IMR-90 (cell line): ENCODE measurements at regions not wholly inside any gene's neighbourhood (a gene's known extent, or its start where the extent isn't known, plus 50 kb on each side); places are given as distances from the start of the nearest gene placed in this dataset.

Experiments used
- ATAC-seq: fragments of 200-7000 bp; cut with Tn5 transposase; 2 replicates; pipeline ENCODE4 v1.9.1; 2020; ENCODE audit warnings: low read depth, mild to moderate bottlenecking, moderate library complexity
- BruUV-seq: library from RNA; stranded (reverse); fragments of 400-500 nt; replicated peaks from 2 replicates; lab custom pipeline; 2021; lab: Mats Ljungman, UMichigan
- CTCF ChIA-PET: fragments of 300-600 bp; formaldehyde crosslinking; extraction: SDS; loops from one replicate; lab custom pipeline; 2021; ENCODE audit warnings: antibody characterized with exemption; lab: Yijun Ruan, JAX
- POLR2A ChIA-PET: fragments of 300-600 bp; sonication (Branson Sonifier 250); formaldehyde crosslinking; loops from one replicate; lab custom pipeline; 2022; ENCODE audit warnings: antibody characterized with exemption; ENCODE audit not compliant: unreplicated experiment; lab: Charles Lee
- DNase-seq: peaks from one replicate; pipeline ENCODE4 v3.0.0; 2013
- H2AFZ ChIP-seq: replicated peaks from 2 replicates; pipeline ENCODE3; 2013; ENCODE audit warnings: low read length, mild to moderate bottlenecking; ENCODE audit not compliant: poor library complexity
- H2AK5ac ChIP-seq: 2 replicates; pipeline ENCODE4 v1.6.1; 2013; ENCODE audit warnings: low read depth, low read length, inconsistent platforms
- H2AK9ac ChIP-seq: replicated peaks from 2 replicates; pipeline ENCODE3; 2013; ENCODE audit warnings: mild to moderate bottlenecking, low read depth, low read length, moderate library complexity; ENCODE audit not compliant: poor library complexity
- H2BK120ac ChIP-seq: 2 replicates; pipeline ENCODE4 v1.6.1; 2013; ENCODE audit warnings: low read depth, low read length, inconsistent platforms
- H2BK15ac ChIP-seq: 3 replicates; pipeline ENCODE4 v1.6.1; 2013; ENCODE audit warnings: low read depth, low read length, inconsistent platforms
- H2BK20ac ChIP-seq: 2 replicates; pipeline ENCODE4 v1.6.1; 2013; ENCODE audit warnings: low read depth, mild to moderate bottlenecking, inconsistent platforms, low read length, moderate library complexity
- H2BK5ac ChIP-seq: 2 replicates; pipeline ENCODE4 v1.6.1; 2013; ENCODE audit warnings: mild to moderate bottlenecking, low read depth, low read length, inconsistent platforms; ENCODE audit not compliant: poor library complexity, severe bottlenecking
- H3K14ac ChIP-seq: replicated peaks from 2 replicates; pipeline ENCODE4 v1.6.1; 2013; ENCODE audit warnings: low read depth, low read length, inconsistent platforms
- H3K18ac ChIP-seq: 2 replicates; pipeline ENCODE4 v1.6.1; 2013; ENCODE audit warnings: low read depth, low read length, control low read depth
- H3K23ac ChIP-seq: 2 replicates; pipeline ENCODE4 v1.6.1; 2013; ENCODE audit warnings: low read depth, low read length, inconsistent platforms
- H3K27ac ChIP-seq: 2 replicates; pipeline ENCODE4 v1.5.1; 2013; ENCODE audit warnings: mild to moderate bottlenecking, control low read depth, low read length; ENCODE audit not compliant: insufficient read depth
- H3K27me3 ChIP-seq: 2 replicates; pipeline ENCODE4 v1.6.1; 2013; ENCODE audit warnings: low read length; ENCODE audit not compliant: control insufficient read depth, insufficient read depth
- H3K36me3 ChIP-seq: 2 replicates; pipeline ENCODE4 v1.6.1; 2013; ENCODE audit warnings: low read length, mixed read lengths; ENCODE audit not compliant: control insufficient read depth, insufficient read depth
- H3K4ac ChIP-seq: 2 replicates; pipeline ENCODE4 v1.6.1; 2013; ENCODE audit warnings: low read depth, low read length, inconsistent platforms
- H3K4me1 ChIP-seq: 2 replicates; pipeline ENCODE4 v1.6.1; 2013; ENCODE audit warnings: low read length, mixed read lengths; ENCODE audit not compliant: control insufficient read depth, insufficient read depth
- H3K4me2 ChIP-seq: 2 replicates; pipeline ENCODE4 v1.6.1; 2013; ENCODE audit warnings: low read depth, mild to moderate bottlenecking, control low read depth, low read length, moderate library complexity
- H3K4me3 ChIP-seq: 2 replicates; pipeline ENCODE4 v1.5.1; 2013; ENCODE audit warnings: low read depth, mild to moderate bottlenecking, control low read depth, low read length, moderate library complexity; ENCODE audit not compliant: insufficient read depth
- H3K56ac ChIP-seq: 2 replicates; pipeline ENCODE4 v1.6.1; 2013; ENCODE audit warnings: low read length, inconsistent platforms; ENCODE audit not compliant: insufficient read depth; ENCODE audit errors: extremely low read depth
- H3K79me1 ChIP-seq, 2 experiments: 2 replicates each; pipeline ENCODE4 v1.6.1; 2013; ENCODE audit warnings: low read length in 2 of 2, inconsistent platforms in 1 of 2, low read depth in 1 of 2
- H3K9ac ChIP-seq: 2 replicates; pipeline ENCODE4 v1.6.1; 2013; ENCODE audit warnings: low read depth, low read length, control low read depth
- H3K9me1 ChIP-seq: 2 replicates; pipeline ENCODE4 v1.6.1; 2013; ENCODE audit warnings: low read length, inconsistent platforms; ENCODE audit not compliant: insufficient read depth
- H3K9me3 ChIP-seq: 2 replicates; pipeline ENCODE4 v1.6.1; 2013; ENCODE audit warnings: low read length; ENCODE audit not compliant: control insufficient read depth, insufficient read depth
- H4K20me1 ChIP-seq: 2 replicates; pipeline ENCODE4 v1.6.1; 2013; ENCODE audit warnings: low read length, inconsistent platforms; ENCODE audit not compliant: insufficient read depth
- H4K5ac ChIP-seq: 2 replicates; pipeline ENCODE4 v1.6.1; 2013; ENCODE audit warnings: mild to moderate bottlenecking, low read depth, low read length, control low read depth
- H4K8ac ChIP-seq, 2 experiments: 2 replicates each; pipeline ENCODE4 v1.6.1; 2013; ENCODE audit warnings: low read depth in 2 of 2, low read length in 2 of 2, control low read depth in 1 of 2, inconsistent platforms in 1 of 2
- H4K91ac ChIP-seq: 2 replicates; pipeline ENCODE4 v1.6.1; 2013; ENCODE audit warnings: low read depth, low read length, inconsistent platforms; ENCODE audit not compliant: insufficient read depth
- CEBPB ChIP-seq: IDR thresholded peaks from 2 replicates; pipeline ENCODE4 v1.6.1; 2012; ENCODE audit warnings: low read depth, low read length, improper control_type of control experiment
- CHD1 ChIP-seq: IDR thresholded peaks from 2 replicates; pipeline ENCODE4 v1.6.1; 2012; ENCODE audit warnings: low read depth, low read length, improper control_type of control experiment
- WGBS, 2 experiments: methylation state at CpG; one replicate each; pipeline versions ENCODE4 v1.1.5 to v1.1.7; 2013; ENCODE audit warnings: missing lambda C conversion rate in 2 of 2; ENCODE audit not compliant: insufficient read length in 1 of 2; ENCODE audit errors: extremely low coverage in 2 of 2; 5-methylcytosine and 5-hydroxymethylcytosine counted together
- dilution Hi-C: fragments of 300-500 bp; cut with HindIII; formaldehyde crosslinking; loops from one replicate; pipeline ENCODE4 v1.14.3; 2018; ENCODE audit warnings: low sequenced_read_pairs; ENCODE audit not compliant: unreplicated experiment
- in situ Hi-C: fragments of 300-500 bp; cut with MboI; formaldehyde crosslinking; loops from 3 replicates; pipeline ENCODE4 v1.14.3; 2019; ENCODE audit warnings: low sequenced_read_pairs, inconsistent platforms, mixed read lengths
- intact Hi-C: fragments of 100-400 bp; cut with micrococcal nuclease; formaldehyde crosslinking; loops from 2 replicates; pipeline ENCODE4 v1.10.0; 2022
- TF ChIP-seq, protein P1 (sequence below): fragments of 150-350 bp; IDR thresholded peaks from 2 replicates; pipeline ENCODE4 v1.6.1; 2017; ENCODE audit warnings: mild to moderate bottlenecking, antibody characterized with exemption, low read length, low read depth

DNA sequence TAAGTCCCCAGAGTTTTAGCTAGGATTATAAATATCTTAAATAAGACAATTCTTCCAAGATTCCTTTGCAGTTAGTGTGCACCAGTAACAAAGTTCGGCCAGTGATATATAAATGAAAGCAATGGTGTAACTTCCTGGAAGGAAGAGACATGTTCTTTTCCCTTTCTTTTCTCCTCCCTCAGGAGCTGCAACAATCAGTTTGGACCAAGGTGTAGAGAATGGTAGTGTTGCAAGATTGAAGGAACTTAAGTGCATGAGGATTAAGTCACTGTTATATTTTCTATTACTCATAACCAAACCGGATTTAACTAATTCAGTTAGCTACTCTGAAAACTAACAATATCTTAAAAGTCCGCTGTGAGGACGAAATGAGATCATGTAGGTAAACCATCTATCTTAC is 68.9 kb upstream of the KCNJ16 start:
- Histone ChIP-seq H3K23ac (no peak overlapping the region), H2AK5ac (no peak overlapping the region), H2AK9ac (no peak overlapping the region), H3K36me3 (no peaks in the 10 kb centered on the region), H4K91ac (no peak overlapping the region), H3K56ac (no peak overlapping the region), H4K20me1 (no peaks in the 10 kb centered on the region), H2BK15ac (no peak overlapping the region), H3K4me2 (no peak overlapping the region; the same call in 1 of the 2 replicates), H3K14ac (no peak overlapping the region), H2BK5ac (peak overlapping the region; percentile 21), H3K4ac (no peak overlapping the region), H2AFZ (no peak overlapping the region), H3K27me3 (no peaks in the 10 kb centered on the region), H4K5ac (no peak overlapping the region), H2BK20ac (no peak overlapping the region), H3K79me1 (no peaks in the 10 kb centered on the region), H4K8ac (peak overlapping the region in 1 of 2 experiments; percentile 48; a peak in 2 of 4 replicates), H2BK120ac (peak overlapping the region; percentile 32), H3K9me3 (no peaks in the 10 kb centered on the region), H3K27ac (peak overlapping the region; percentile 42; the same call in 1 of the 2 replicates), H3K9me1 (no peaks in the 10 kb centered on the region), H3K9ac (no peak overlapping the region), H3K18ac (peak overlapping the region; percentile 26; the same call in 1 of the 2 replicates), H3K4me3 (no peak overlapping the region), H3K4me1 (peaks cover 1% of the 10 kb centered on the region; the same call in 1 of the 2 replicates)
- in situ Hi-C loops (no loop called here), dilution Hi-C loops (no loop called here), intact Hi-C loops (no loop called here)
- ChIA-PET CTCF (no interaction called here), POLR2A (interaction anchor here (0.6 kb wide), 1 partner anchor 292 kb away, joined by 3 read pairs; no protein-coding TSS in a partner anchor)
- WGBS, 2 experiments = no CpG with 5 or more reads among the region's 4 CpGs
- ATAC-seq (peak; percentile 51), DNase-seq (peak; percentile 50)
- TF ChIP-seq CHD1 (no peak), CEBPB (peak; percentile 28; the same call in 1 of the 2 replicates)
- TF ChIP-seq, protein P1, sequence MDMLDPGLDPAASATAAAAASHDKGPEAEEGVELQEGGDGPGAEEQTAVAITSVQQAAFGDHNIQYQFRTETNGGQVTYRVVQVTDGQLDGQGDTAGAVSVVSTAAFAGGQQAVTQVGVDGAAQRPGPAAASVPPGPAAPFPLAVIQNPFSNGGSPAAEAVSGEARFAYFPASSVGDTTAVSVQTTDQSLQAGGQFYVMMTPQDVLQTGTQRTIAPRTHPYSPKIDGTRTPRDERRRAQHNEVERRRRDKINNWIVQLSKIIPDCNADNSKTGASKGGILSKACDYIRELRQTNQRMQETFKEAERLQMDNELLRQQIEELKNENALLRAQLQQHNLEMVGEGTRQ = no peak
- BruUV-seq = no TSS peak
